WTC11 (cell line): ENCODE measurements at regions not wholly inside any gene's neighbourhood (a gene's known extent, or its start where the extent isn't known, plus 50 kb on each side); places are given as distances from the start of the nearest gene placed in this dataset.

Source experiments
- ATAC-seq: fragments of 200-7000 bp; cut with Tn5 transposase; 2 replicates; pipeline ENCODE4 v1.10.0; 2021; ENCODE audit warnings: mild to moderate bottlenecking, moderate library complexity
- CTCF ChIA-PET: fragments of 300-600 bp; sonication (Branson Sonifier 250); formaldehyde crosslinking; loops from one replicate; lab custom pipeline; 2021; ENCODE audit warnings: antibody characterized with exemption; lab: Charles Lee
- POLR2A ChIA-PET: fragments of 350-600 bp; sonication (Branson Sonifier 250); formaldehyde crosslinking; loops from one replicate; lab custom pipeline; 2021; ENCODE audit warnings: antibody characterized with exemption; lab: Charles Lee
- DNase-seq: peaks from one replicate; pipeline ENCODE4 v3.0.0; 2021; ENCODE audit warnings: low spot score
- H3K27ac Mint-ChIP-seq: 2 replicates; pipeline ENCODE4 v1.8.0; 2021; ENCODE audit warnings: mixed read lengths
- H3K27me3 Mint-ChIP-seq: 2 replicates; pipeline ENCODE4 v1.8.0; 2021; ENCODE audit warnings: low read depth, mild to moderate bottlenecking, moderate library complexity, mixed read lengths
- H3K36me3 Mint-ChIP-seq: 2 replicates; pipeline ENCODE4 v1.8.0; 2021; ENCODE audit warnings: mixed read lengths
- H3K4me1 Mint-ChIP-seq: 2 replicates; pipeline ENCODE4 v1.8.0; 2022; ENCODE audit warnings: mixed read lengths
- H3K4me3 Mint-ChIP-seq: 2 replicates; pipeline ENCODE4 v1.8.0; 2021; ENCODE audit warnings: mild to moderate bottlenecking, moderate library complexity, mixed read lengths
- H3K9me3 Mint-ChIP-seq: 2 replicates; pipeline ENCODE4 v1.8.0; 2021; ENCODE audit warnings: mixed read lengths
- CBFB ChIP-seq: sonication (generic); formaldehyde crosslinking; IDR thresholded peaks from 2 replicates; pipeline ENCODE4 v1.8.1; 2022; ENCODE audit warnings: mild to moderate bottlenecking, low read depth, missing genetic modification reagents
- CREB1 ChIP-seq: sonication (generic); formaldehyde crosslinking; IDR thresholded peaks from 2 replicates; pipeline ENCODE4 v1.8.0; 2023; ENCODE audit warnings: mild to moderate bottlenecking, missing genetic modification reagents
- ELF4 ChIP-seq: sonication (generic); formaldehyde crosslinking; IDR thresholded peaks from 2 replicates; pipeline ENCODE4 v1.8.1; 2022; ENCODE audit warnings: low read depth, mild to moderate bottlenecking, moderate library complexity, missing genetic modification reagents
- FOXP4 ChIP-seq: sonication (generic); formaldehyde crosslinking; IDR thresholded peaks from 2 replicates; pipeline ENCODE4 v1.8.0; 2022; ENCODE audit warnings: mild to moderate bottlenecking, missing genetic modification reagents
- JAZF1 ChIP-seq: fragments of 250-450 bp; sonication (Bioruptor Pico); IDR thresholded peaks from 2 replicates; pipeline ENCODE4 v1.9.0; 2021; ENCODE audit warnings: moderate library complexity, mild to moderate bottlenecking, inconsistent platforms
- NFATC4 ChIP-seq: fragments of 250-450 bp; sonication (Bioruptor Pico); IDR thresholded peaks from 2 replicates; pipeline ENCODE4 v1.9.0; 2021; ENCODE audit warnings: mild to moderate bottlenecking
- NFE2L1 ChIP-seq: sonication (generic); formaldehyde crosslinking; IDR thresholded peaks from 2 replicates; pipeline ENCODE4 v1.8.1; 2023; ENCODE audit warnings: missing genetic modification reagents
- RELA ChIP-seq: sonication (generic); formaldehyde crosslinking; IDR thresholded peaks from 2 replicates; pipeline ENCODE4 v1.8.1; 2022; ENCODE audit warnings: missing genetic modification reagents, mild to moderate bottlenecking, borderline replicate concordance
- SOX15 ChIP-seq: fragments of 250-450 bp; sonication (Bioruptor Pico); IDR thresholded peaks from 2 replicates; pipeline ENCODE4 v1.9.0; 2021; ENCODE audit warnings: mild to moderate bottlenecking
- TP53 ChIP-seq: sonication (generic); formaldehyde crosslinking; IDR thresholded peaks from 2 replicates; pipeline ENCODE4 v1.8.1; 2023; ENCODE audit warnings: mild to moderate bottlenecking, missing genetic modification reagents
- ZBTB43 ChIP-seq: sonication (generic); formaldehyde crosslinking; IDR thresholded peaks from 2 replicates; pipeline ENCODE4 v1.8.1; 2023; ENCODE audit warnings: mild to moderate bottlenecking, missing genetic modification reagents
- ZNF263 ChIP-seq: sonication (generic); formaldehyde crosslinking; IDR thresholded peaks from 2 replicates; pipeline ENCODE4 v1.8.1; 2022; ENCODE audit warnings: low read depth, mild to moderate bottlenecking, moderate library complexity, missing genetic modification reagents
- ZNF317 ChIP-seq: sonication (generic); formaldehyde crosslinking; IDR thresholded peaks from 2 replicates; pipeline ENCODE4 v1.8.1; 2023; ENCODE audit warnings: low read depth, mild to moderate bottlenecking, moderate library complexity, missing genetic modification reagents, borderline replicate concordance
- ZNF416 ChIP-seq: fragments of 250-450 bp; sonication (Bioruptor Pico); IDR thresholded peaks from 2 replicates; pipeline ENCODE4 v1.9.0; 2021; ENCODE audit warnings: mild to moderate bottlenecking, inconsistent platforms
- ZSCAN18 ChIP-seq: fragments of 250-450 bp; sonication (Bioruptor Pico); IDR thresholded peaks from 2 replicates; pipeline ENCODE4 v2.1.2; 2022; ENCODE audit warnings: mild to moderate bottlenecking, moderate library complexity
- TF ChIP-seq, protein P1 (sequence below): sonication (generic); formaldehyde crosslinking; IDR thresholded peaks from 2 replicates; pipeline ENCODE4 v1.8.1; 2023; ENCODE audit warnings: mild to moderate bottlenecking, missing genetic modification reagents, moderate library complexity

DNA sequence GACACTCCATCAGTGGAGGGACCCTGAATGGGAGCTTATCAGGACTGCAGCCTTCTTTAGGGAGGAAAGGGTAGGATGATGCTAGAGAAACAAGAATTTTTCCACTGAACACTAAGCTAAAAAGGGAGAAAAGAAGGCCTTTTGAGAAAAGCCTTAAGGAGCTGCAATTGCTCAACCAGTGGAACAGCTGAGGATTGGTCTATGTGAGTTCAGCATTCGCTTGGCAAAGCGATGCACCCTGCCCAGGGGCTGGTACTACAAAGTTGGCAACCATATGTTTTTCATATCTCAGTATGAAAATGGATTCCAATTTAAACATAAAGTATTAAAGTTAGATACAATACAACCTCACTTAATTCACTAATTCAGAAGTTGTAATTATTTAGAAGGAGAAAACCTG is 117.8 kb upstream of the FAM20A start (continued):
- TF ChIP-seq ZBTB43 (CRISPR knock-in tag) (no peak), NFE2L1 (CRISPR knock-in tag) (no peak), CBFB (CRISPR knock-in tag) (no peak), ELF4 (no peak), SOX15 (CRISPR knock-in tag) (no peak), CREB1 (CRISPR knock-in tag) (no peak), TP53 (CRISPR knock-in tag) (no peak), JAZF1 (CRISPR knock-in tag) (no peak), ZNF416 (CRISPR knock-in tag) (no peak), FOXP4 (CRISPR knock-in tag) (no peak), NFATC4 (CRISPR knock-in tag) (no peak)
- TF ChIP-seq, protein P1, sequence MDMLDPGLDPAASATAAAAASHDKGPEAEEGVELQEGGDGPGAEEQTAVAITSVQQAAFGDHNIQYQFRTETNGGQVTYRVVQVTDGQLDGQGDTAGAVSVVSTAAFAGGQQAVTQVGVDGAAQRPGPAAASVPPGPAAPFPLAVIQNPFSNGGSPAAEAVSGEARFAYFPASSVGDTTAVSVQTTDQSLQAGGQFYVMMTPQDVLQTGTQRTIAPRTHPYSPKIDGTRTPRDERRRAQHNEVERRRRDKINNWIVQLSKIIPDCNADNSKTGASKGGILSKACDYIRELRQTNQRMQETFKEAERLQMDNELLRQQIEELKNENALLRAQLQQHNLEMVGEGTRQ (CRISPR knock-in tag), result no peak

- H3K36me3 Mint-ChIP-seq, result no peaks in the 10 kb centered on the region
- H3K27me3 Mint-ChIP-seq, result no peaks in the 10 kb centered on the region
- no peak for ATAC-seq
- H3K9me3 Mint-ChIP-seq, result no peaks in the 10 kb centered on the region
- no peak for TF ChIP-seq ZNF263 (CRISPR knock-in tag)
- TF ChIP-seq RELA (CRISPR knock-in tag), result no peak
- H3K27ac Mint-ChIP-seq, result no peak overlapping the region
- no peak for DNase-seq
- CTCF ChIA-PET, result no interaction called here
- no peaks in the 10 kb centered on the region for H3K4me1 Mint-ChIP-seq
- no peak overlapping the region for H3K4me3 Mint-ChIP-seq
- POLR2A ChIA-PET, result interaction anchor here (1.0 kb wide), 1 partner anchor 20 kb away, joined by 3 read pairs; no protein-coding TSS in a partner anchor
These were observed 117.3 kb upstream of the FAM20A start for GRCh38 chr17:68718465-68718864.

GRCh38 chr17:68714676-68715075 is 113.5 kb upstream of the FAM20A start:
- DNase-seq (no peak), ATAC-seq (no peak)
- CTCF ChIA-PET, result no interaction called here
- POLR2A ChIA-PET, result no interaction called here
- Mint-ChIP-seq H3K9me3 (no peaks in the 10 kb centered on the region), H3K4me3 (no peak overlapping the region), H3K27me3 (no peaks in the 10 kb centered on the region), H3K36me3 (no peaks in the 10 kb centered on the region), H3K27ac (no peak overlapping the region), H3K4me1 (no peaks in the 10 kb centered on the region)
- TF ChIP-seq RELA (CRISPR knock-in tag) (no peak), ZNF317 (CRISPR knock-in tag) (no peak), ZSCAN18 (no peak), FOXP4 (CRISPR knock-in tag) (no peak)
